ENCODE measurements at regions not wholly inside any gene's neighbourhood (a gene's known extent, or its start where the extent isn't known, plus 50 kb on each side); places are given as distances from the start of the nearest gene placed in this dataset.
"Not testable (repeated sequence)": the region's sequence is repeated elsewhere in the genome, so short reads cannot be mapped to it uniquely, and the experiment has no call there.

DNA sequence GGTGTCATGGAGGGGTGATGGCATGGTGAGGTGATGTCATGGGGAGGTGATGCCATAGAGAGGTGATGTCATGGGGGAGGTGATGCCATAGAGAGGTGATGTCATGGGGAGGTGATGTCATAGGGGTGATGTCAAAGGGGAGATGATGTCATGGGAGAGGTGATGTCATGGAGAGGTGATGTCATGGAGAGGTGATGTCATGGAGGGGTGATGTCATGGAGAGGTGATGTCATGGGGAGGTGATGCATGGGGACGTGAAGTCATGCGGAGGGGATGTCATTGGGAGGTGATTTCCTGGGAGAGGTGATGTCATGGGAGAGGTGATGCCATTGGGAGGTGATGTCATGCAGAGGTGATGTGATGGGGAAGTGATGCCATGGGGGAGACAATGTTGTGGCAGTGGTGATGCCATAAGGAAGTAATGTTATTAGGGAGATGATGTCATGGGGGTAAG lies 92.1 kb upstream of the C1orf174 start:
- DNase-seq (ENCODE audit: low spot score), result no peak

DNA sequence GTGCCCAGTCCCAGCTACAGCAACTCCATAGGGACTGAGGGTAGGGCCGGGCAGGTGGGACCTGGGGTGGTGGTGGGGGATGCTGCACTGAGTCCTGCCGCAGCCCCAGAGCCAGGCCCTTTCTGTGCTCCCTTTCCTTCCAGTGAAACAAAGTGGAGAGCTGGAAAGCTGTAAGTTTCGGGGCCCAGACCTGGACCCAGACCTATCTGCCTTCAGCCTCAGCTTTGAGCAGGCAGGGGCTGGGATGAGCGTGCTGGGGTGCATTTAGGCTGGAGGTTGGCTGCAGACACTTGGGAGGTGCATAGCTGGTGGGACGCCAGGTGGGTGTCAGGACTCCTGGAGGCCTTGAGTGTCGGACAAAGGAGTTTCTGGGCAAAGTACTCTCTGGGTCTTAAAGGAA lies 92.7 kb upstream of the C1orf174 start:
- no peak for DNase-seq (ENCODE audit: low spot score)

DNA sequence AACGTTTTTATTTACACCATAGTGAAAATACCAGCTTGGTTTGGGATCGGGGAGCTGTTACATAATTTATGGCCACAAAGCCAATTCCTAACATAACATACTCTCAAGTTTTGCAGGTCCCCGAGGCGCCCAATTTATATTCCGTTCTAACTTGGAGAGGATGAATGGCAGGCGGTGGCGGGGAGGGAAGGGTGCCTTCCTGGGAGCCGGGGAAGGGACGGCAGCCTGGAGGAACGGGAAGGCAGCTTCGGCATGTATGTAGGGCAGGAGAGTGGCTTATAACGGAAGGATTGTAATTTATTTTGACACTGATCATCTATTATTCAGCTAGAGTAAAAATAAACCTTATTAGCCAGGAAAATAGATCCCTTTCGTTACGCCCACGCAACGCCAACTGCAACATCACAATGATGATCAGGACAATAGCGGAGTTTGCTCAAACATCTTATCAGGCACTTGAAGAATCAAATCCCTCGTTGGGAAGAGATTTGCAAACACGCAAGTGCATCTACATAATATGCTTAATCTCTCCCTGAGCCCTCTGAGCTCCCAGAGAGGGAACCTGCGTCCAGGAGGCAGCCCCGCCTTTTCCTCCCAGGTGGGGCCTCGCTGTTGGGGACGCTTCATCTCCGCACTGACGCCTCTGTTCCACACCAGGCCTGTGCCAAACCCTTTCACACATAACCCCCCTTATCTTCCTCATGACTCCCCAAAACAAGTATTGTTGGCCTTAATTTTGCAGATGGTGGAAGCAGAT lies 93.7 kb upstream of the C1orf174 start:
- DNase-seq (ENCODE audit: low spot score), result no peak

DNA sequence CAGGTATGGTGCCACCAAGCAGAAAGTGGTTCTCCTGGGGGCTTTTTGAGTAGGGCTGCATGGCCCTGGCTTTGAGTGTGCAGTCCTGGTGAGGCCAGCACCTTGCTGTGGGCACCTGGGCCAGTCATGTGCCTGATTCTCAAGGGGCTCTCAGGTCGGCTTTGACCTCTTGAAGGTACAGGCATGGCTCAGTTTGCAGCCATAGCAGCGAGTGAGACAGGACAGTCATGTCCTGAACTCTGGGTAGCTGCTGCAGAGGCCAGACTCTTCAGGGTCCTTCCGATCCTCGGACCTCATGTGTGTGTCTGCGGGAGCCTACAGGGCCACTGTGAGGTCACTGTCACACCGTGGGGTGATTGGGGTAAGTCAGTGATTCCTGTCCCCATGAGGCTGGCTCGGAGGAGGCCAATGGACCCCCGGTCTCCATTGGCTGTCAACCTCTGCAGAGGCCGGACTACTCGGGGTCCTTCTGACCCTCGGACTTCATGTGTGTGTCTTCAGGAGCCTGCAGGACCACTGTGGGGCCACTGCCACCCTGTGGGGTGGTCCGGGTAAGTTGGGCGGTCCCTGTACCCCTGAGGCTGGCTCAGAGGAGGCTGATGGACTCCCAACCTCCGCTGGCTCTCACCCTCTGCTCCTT lies 95.2 kb upstream of the C1orf174 start:
- DNase-seq (ENCODE audit: low spot score), result no peak

DNA sequence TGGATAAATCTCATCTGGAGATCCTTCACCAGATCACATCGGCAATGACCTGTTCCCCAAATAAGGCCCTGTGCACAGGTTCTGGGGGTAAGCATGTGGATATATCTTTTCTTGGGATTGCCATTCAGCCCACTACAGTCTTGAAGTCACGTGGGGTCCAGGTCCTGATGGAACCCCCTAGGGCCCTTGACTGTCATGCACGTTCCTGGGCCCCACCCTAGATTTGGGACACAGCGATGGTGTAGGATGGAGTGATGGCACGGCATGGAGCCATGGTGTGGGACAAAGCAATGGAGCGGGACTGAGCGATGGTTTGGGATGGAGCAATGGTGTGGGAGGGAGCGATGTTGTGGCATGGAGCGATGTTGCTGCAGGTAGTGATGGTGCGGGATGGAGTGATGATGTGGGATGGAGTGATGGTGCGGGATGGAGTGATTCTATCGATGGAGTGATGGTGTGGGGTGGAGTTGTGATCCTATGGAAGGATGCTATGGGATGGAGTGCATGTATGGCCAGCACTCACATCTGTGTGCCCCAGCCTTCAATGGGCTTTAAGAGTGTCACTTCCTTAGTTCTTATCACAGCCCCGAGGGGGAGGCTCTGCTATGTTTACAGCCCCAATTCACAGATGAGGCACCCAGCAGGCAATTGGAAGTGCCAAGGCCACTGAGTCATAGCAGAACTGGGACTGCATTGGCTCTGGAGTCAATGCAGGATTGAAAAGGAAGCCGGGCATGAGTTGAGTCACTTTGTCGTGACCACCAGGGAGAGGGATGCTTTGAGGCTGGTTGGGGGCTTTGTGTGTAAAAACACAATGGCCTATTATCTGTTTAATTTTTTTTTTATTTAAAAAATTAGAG lies 97.0 kb upstream of the C1orf174 start:
- no peak for DNase-seq (ENCODE audit: low spot score)

DNA sequence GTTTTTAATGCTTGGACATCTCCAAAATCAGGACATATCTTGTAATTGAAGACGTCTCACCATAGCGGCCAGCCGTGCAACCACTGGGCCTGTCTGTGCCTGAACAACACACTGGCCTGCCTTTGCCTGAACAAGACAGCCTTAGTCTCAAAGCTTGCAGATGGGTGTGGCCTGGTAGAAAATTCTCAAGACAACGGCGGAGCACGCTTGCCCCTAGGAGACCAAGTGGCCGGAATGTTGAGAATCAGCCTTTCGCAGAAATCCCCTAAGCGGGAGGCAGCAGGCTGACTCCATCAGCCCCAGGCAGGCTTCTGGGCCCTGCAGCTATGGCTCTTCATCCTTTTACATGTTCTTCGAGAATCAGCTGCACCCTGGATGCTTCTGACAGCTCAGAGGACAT lies 98.0 kb upstream of the C1orf174 start:
- DNase-seq (ENCODE audit: low spot score), result no peak

DNA sequence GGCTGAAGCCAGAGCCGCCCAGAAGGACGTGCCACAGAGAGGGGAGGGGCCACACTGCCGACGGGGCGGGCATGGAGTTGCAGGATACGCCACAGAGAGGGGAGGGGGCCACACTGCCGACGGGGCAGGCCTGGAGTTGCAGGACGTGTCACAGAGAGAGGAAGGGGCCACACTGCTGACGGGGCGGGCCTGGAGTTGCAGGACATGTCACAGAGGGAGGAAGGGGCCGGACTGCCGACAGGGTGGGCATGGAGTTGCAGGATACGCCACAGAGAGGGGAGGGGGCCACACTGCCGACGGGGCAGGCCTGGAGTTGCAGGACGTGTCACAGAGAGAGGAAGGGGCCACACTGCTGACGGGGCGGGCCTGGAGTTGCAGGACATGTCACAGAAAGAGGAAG lies 99.4 kb upstream of the C1orf174 start:
- not testable (repeated sequence) for DNase-seq (ENCODE audit: low spot score)

DNA sequence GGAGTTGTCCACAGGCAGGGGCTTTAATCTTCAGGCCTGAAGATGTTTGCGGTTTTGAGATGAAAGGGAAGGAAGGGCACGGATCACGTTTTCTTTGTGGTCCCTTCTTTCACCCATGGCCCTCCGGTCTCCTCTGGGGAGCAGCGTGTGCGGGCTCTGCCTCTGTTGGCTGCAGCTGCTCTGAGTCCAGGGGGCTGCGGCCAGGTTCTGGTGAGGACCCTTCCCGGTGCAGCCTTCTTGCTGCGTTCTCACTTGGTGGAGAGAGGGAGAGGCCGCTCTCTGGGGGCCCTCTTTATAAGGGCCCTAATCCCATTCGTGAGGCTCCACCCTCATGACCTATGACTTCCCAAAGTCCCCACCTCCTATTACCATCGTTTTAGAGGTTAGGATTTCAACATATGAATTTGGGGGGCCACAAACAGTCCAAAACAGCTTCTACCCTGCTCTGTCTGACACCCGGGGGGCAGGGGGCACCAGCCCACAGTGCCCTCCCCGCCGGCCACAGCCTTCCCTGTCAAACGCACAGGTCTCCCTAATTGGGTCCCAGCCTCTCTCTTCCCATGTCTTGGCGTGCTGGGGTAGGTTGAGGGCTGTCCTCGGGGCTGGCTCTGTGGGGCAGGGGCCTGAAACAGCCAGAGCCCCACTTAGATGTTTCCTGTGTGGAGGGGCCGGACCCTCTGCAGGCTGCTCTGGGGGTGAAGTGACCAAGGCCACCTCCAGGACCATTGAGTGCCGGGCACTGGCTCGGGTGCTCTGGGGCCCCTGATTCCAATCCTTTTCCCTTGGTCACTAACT lies 100.1 kb upstream of the C1orf174 start:
- no peak for DNase-seq (ENCODE audit: low spot score)

DNA sequence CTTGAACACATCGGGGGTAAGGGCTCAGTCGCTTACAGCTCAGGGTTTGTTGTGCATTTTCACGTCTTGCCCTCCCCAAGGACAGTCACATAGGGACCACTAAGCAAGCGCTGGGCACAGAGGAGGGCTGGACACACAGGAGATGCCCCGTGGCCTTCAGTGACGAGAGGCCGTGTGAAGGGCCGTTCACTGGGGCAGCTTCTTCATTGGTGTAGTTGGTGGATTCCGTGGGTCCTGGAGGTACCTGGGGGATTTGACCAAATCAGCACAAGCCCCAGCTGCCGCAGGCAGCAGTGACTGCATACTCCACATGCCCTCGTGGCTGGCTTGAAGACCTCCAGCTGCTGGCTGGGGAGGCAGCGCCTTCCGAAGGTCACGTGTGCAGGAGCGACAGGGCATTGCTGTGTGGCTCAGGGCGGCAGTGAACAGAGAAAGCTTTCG lies 100.8 kb upstream of the C1orf174 start:
- DNase-seq (ENCODE audit: low spot score), result no peak

DNA sequence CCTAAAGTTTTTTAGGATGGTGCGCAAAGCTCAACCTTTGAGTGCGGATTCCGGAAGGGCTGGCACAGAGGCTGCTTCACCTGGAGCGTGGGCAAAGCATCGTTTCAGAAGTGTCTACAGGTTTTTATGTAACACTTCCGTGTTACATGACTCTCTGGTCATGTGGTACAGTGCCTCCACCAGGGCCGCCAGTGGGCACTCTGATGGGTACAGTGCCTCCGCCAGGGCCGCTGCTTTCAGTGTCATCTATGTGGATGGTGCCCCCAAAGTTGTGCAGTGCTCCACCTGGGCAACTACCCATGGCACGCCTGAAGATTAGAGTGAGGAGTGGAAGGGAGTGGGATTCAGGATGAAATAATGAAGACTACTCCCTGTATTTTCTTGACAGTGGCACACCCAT lies 101.4 kb upstream of the C1orf174 start:
- DNase-seq (ENCODE audit: low spot score), result no peak

DNA sequence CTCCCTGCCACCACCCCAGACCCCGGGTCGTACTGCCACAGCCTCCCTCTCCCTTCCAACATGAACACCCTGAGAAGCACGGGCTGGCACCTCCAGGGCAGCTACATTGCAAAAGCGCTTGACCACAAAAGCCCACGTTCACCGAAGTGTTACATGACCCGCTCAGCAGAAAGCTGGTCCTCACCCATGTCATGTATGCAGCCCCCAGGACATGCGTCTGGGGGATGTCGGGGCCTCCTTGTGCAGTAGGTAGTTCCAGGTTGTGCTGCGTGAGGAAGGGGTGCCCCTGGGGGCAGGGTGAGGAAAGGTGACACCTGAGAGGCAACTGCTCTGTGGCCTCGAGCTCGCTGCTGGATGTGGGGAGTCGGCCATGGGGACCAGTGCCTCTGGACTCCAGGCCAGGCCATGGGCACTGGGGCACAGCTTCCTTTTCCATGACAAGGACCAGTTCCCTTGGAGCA lies 102.0 kb upstream of the C1orf174 start:
- no peak for DNase-seq (ENCODE audit: low spot score)

DNA sequence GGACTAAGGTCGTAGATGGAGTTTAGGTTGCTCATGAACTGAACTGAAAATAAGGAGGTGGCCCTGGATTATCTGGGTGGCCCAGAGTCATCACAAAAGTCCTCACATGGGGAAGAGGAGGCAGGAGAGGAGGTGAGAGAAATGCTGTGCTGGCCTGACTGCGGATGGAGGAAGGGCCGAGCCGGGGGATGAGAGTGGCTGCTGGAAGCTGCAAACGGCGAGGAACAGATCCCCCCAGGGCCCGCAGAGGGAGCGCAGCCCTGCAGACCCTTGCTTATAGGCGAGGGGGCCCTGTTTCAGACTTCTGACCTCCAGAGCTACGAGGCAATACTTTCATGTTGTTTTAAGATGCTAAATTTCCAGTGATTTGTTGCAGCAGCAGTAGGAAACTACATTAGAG lies 102.7 kb upstream of the C1orf174 start:
- no peak for DNase-seq (ENCODE audit: low spot score)

DNA sequence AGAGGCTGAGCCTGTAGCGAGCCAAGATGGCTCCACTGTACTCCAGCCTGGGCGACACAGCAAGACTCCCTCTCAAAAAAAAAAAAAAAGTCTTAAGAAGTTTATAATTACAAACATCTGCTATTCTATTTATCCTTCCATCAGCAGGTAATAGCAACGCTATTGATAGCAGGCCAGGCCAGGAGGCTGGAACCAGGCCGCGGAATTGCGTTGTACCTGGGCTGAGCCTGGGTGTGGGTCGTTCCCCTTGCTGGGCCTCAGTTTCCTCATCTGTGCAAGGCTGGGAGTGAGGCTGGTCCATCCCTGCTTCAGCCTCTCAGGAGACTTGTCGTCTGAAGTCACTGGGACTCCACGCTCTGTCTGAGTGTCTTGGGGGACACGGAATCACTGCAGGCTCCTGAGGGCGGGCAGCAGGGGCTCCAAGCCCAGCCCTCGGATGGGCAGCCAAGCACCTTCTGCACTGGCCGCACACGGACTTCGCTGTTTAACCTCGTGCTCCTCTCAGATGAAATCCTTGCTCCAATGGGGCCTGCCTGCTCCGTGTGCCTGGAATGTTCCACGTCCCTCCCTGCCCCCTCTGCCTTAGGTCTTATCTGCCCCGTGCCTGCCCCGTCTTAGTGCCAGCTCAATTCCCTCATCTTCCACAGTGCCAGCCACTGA lies 103.9 kb upstream of the C1orf174 start:
- DNase-seq (ENCODE audit: low spot score), result no peak

DNA sequence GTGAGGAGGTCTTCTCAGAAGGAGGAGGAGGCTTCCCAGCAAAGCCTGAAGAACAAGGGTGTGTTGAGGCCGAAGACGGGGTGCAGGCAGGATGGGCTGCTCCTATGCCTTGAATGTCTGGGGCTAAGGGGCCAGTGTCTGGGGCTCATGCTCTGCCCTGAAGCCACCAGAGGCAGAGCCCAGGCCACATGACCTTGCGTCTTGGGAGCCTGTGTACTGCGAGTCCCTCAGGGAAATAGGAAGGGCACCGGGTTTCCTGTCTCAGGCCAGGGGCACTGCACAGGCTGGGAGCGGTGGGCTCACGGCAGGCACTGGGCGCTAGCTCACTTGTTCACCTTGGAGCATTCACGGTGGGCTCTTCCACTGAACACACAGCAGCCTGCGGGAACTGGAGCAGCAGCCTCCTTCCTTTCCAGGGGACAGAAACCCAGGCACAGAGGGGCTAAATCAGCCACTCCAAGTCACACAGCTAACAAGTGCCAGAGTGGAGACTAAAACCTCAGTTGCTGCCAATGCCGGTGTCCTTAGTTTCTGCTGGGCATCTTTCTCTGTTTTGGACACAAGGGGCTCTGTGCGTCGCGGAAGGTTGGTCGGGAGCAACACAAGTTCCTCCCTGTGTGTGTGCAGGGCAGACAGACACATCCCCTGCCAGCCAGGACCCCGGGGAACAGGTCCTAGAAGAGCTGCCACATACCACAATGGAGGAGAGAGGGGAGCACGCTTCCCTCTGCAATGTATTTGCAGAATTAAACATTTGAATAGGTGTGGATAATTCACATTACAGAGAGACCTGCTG lies 104.8 kb upstream of the C1orf174 start:
- no peak for DNase-seq (ENCODE audit: low spot score)

DNA sequence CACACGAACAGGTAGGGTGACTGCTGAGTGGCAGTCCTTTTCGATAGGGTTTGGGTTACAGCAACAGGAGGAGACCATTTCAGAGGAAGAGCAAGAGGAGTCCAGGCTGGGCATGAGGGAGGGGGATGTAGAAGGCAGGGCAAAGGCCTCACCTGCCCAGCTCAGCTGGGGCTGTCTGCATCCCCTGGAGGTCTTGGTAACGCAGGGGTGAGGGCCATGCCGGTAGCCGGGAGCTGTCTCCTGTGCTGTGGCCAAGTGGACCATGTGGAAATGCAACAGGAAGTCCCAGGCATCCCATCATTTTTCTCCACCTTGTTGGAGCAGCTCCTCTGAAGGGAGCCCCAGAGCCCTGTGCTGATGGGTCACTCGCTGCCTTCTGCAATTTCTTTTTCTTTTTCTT lies 105.4 kb upstream of the C1orf174 start:
- DNase-seq (ENCODE audit: low spot score), result no peak

DNA sequence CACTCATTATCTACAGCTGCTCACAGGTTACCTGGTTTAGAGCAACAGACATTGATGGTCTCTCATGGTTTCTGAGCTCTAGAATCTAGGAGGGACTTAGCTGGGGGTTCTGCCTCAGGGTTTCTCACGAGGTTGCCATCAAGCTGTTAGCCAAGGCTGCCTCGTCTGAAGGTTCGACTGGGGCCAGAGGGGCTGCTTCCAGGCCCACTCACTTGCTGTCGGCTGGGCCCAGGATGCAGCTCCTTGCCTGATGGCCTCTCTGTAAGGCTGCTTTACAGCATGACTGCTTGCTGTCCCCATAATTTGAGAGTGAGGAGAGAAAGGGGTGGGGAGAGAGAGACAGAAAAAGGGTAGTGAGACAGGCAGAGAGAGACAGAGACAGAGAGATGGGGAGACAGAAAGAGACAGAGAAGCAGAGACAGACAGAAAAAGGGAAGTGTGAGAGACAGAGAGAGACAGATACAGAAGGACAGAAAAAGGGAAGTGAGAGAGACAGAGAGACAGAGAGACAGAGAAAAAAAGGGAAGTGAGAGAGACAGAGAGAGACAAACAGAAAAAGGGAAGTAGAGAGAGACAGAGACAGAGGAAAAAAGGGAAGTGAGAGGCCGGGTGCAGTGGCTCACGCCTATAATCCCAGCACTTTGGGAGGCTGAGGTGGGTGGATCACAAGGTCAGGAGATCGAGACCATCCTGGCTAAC lies 106.8 kb upstream of the C1orf174 start:
- DNase-seq (ENCODE audit: low spot score), result no peak

DNA sequence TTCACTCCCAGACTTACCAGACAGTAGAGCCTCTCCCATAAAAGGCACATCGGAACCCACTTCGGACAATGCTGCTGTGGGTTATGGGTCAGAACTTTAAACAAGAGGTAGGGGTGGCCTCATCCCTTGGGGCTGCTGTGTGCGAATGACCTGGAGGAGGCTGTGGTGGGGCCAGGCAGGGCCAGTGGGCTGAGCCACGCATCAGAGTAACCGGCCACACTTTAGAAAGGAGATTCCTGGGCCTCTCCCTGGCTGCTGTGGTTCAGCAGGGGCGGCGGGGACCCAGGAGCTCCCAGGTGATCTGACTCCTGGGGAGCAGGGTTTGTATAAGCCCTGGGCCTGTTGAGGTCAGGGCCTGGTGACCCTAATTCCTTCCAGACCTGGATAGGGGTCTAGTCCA lies 110.2 kb upstream of the C1orf174 start:
- no peak for DNase-seq (ENCODE audit: low spot score)

DNA sequence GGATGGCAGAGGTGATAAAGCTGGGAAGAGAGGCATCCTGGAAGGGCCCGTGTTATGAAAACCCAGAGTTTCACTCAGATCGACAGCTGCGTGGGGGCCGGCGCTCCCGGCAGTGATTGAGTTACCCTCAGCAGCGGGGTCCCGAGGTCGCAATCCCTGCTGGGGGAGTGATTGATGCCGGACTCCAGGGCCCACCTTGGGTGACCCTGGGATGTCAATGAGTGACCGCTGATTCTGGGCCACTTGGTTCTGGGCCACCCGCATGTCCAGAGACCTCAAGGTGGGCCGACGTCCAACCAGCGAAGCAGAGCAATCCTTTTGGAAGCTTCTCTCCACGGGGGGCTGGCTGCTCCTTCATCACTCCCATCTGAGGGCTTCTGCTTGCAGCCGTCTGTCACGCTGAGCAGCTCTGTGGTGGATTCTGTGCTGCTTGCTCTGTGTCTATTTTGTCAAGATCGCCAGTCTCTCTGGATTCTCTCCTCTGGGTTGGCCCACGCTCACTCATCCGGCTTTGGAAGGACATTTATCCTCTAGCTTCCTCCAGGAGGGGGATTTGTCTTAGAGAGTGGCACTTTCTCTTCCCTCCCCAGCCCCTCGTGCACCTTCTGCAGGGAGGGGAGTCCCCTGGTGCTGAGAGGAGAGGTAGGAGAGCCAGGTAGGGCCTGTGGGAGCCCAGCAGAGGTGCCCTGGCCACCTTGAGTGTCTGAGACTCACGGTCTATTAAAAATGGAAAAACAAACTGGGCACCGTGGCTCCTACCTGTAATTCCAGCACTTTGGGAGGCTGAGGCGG lies 110.9 kb upstream of the C1orf174 start:
- DNase-seq (ENCODE audit: low spot score), result no peak

Data from mucosa of gallbladder (tissue), 1 donor.